Colonic mucosa (tissue), 4 donors: ENCODE measurements at regions not wholly inside any gene's neighbourhood (a gene's known extent, or its start where the extent isn't known, plus 50 kb on each side); places are given as distances from the start of the nearest gene placed in this dataset.

ENCODE experiments used
- DNase-seq: peaks from one replicate; pipeline ENCODE4 v3.0.0-alpha.2; 2020
- H3K27ac ChIP-seq: fragments of 200-600 bp; one replicate; pipeline ENCODE4 v1.8.0; 2021
- H3K27me3 ChIP-seq: fragments of 200-600 bp; one replicate; pipeline ENCODE4 v1.8.0; 2021
- H3K36me3 ChIP-seq: fragments of 200-600 bp; one replicate; pipeline ENCODE4 v1.8.0; 2021
- H3K4me1 ChIP-seq: fragments of 200-600 bp; one replicate; pipeline ENCODE4 v1.8.0; 2021; ENCODE audit warnings: mild to moderate bottlenecking
- H3K4me3 ChIP-seq: fragments of 200-600 bp; one replicate; pipeline ENCODE4 v1.8.0; 2021
- H3K9ac ChIP-seq, 2 donors: one replicate each; pipeline ENCODE4 v1.7.0; 2013; ENCODE audit warnings: control low read depth in 2 of 2, low read depth in 2 of 2, low read length in 2 of 2
- H3K9me3 ChIP-seq: fragments of 200-600 bp; one replicate; pipeline ENCODE4 v1.8.0; 2021
- CTCF ChIP-seq: fragments of 200-600 bp; IDR thresholded peaks from one replicate; pipeline ENCODE4 v1.8.0; 2022; ENCODE audit warnings: antibody characterized with exemption, mild to moderate bottlenecking
- intact Hi-C: fragments of 100-400 bp; cut with DNase I; formaldehyde crosslinking; loops from one replicate; pipeline ENCODE4 v1.14.1; 2022
- donor health status: healthy.
- donor health status: DM: no; HTN: no; CAD: no.
- donor health status: DM: no; HTN: no; CAD: no.

GRCh38 chr4:16959305-16959704, 60.9 kb upstream of the LDB2 start:
- no peak overlapping the region for H3K4me3 ChIP-seq
- H3K27me3 ChIP-seq = no peaks in the 10 kb centered on the region
- no peak for TF ChIP-seq CTCF
- H3K9me3 ChIP-seq = no peaks in the 10 kb centered on the region
- no peaks in the 10 kb centered on the region for H3K4me1 ChIP-seq
- no peak overlapping the region for H3K27ac ChIP-seq
- intact Hi-C loops = no loop called here
- no peak overlapping the region for H3K9ac ChIP-seq
- H3K36me3 ChIP-seq = no peaks in the 10 kb centered on the region
- no peak for DNase-seq

DNA sequence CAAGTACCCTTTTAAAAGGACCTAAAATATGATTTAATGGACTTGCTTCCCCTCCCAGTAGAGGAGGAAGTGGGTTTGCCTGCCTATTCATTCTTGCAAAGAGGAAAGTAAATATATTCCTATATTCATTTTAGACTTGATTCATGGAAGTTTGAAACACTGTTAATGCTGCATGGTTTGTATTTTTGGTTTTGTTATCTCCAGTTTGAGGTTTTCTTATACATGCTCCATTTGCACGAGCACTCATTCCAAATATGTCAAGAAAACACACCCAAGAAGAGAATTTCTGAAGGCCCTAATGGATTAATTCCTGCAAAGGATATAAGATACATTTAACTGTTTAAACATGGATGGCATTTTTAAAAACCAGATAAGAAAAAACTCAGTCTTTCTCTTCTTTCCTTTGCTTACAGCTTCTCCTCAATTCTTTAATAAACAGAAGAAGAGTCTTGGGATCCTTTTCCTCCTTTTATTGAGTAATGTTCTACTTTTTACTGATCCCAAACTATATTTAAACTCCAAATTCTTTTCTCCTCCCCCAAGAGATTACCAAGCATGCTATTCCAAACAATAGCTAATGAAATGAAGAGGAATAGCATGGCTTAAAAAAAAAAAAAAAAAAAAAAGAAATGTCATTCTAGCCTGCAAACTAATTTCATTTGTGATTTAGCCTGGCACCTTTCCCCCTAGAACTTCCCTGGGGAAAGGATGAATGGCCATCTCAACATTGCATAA, 54.6 kb upstream of the LDB2 start:
- Histone ChIP-seq H3K4me3 (no peak overlapping the region), H3K27ac (no peak overlapping the region), H3K9me3 (no peaks in the 10 kb centered on the region), H3K4me1 (no peaks in the 10 kb centered on the region), H3K27me3 (no peaks in the 10 kb centered on the region), H3K9ac (no peak overlapping the region), H3K36me3 (no peaks in the 10 kb centered on the region)
- DNase-seq = no peak
- intact Hi-C loops = no loop called here
- no peak for TF ChIP-seq CTCF

- H3K4me3 ChIP-seq = no peak overlapping the region
- intact Hi-C loops = no loop called here
Observed at GRCh38 chr4:16952462-16952871, 54.0 kb upstream of the LDB2 start.

More at GRCh38 chr4:16952462-16952871, 54.0 kb upstream of the LDB2 start:
- H3K36me3 ChIP-seq = no peaks in the 10 kb centered on the region
- no peak overlapping the region for H3K9ac ChIP-seq
- no peak for DNase-seq
- no peaks in the 10 kb centered on the region for H3K9me3 ChIP-seq
- no peak overlapping the region for H3K27ac ChIP-seq
- no peaks in the 10 kb centered on the region for H3K27me3 ChIP-seq
- no peaks in the 10 kb centered on the region for H3K4me1 ChIP-seq
- no peak for TF ChIP-seq CTCF
